Muscle of leg (tissue), 3 donors: ENCODE measurements at regions not wholly inside any gene's neighbourhood (a gene's known extent, or its start where the extent isn't known, plus 50 kb on each side); places are given as distances from the start of the nearest gene placed in this dataset.

Source experiments
- DNase-seq: peaks from one replicate; pipeline ENCODE4 v3.0.0; 2013
- H3K27ac ChIP-seq: one replicate; pipeline ENCODE4 v1.5.1; 2013; ENCODE audit warnings: mild to moderate bottlenecking, low read length, control low read depth
- H3K27me3 ChIP-seq: one replicate; pipeline ENCODE4 v1.6.1; 2013; ENCODE audit warnings: low read length; ENCODE audit not compliant: control insufficient read depth, insufficient read depth
- H3K36me3 ChIP-seq: one replicate; pipeline ENCODE4 v1.6.1; 2013; ENCODE audit warnings: low read length; ENCODE audit not compliant: control insufficient read depth, insufficient read depth
- H3K4me1 ChIP-seq: one replicate; pipeline ENCODE4 v1.6.1; 2013; ENCODE audit warnings: low read length; ENCODE audit not compliant: control insufficient read depth, insufficient read depth
- H3K4me3 ChIP-seq: one replicate; pipeline ENCODE4 v1.5.1; 2013; ENCODE audit warnings: low read length, control low read depth
- H3K9me3 ChIP-seq: replicated peaks from 2 replicates; pipeline ENCODE4 v1.6.1; 2013; ENCODE audit warnings: low read depth, low read length; ENCODE audit not compliant: control insufficient read depth
- WGBS: methylation state at CpG from one replicate; pipeline ENCODE4 v1.1.5; 2013; ENCODE audit warnings: missing lambda C conversion rate; ENCODE audit not compliant: insufficient coverage; 5-methylcytosine and 5-hydroxymethylcytosine counted together

- DNase-seq = no peak
- Histone ChIP-seq H3K4me3 (no peak overlapping the region), H3K36me3 (no peaks in the 10 kb centered on the region), H3K9me3 (no peaks in the 10 kb centered on the region), H3K27ac (no peak overlapping the region), H3K4me1 (no peaks in the 10 kb centered on the region), H3K27me3 (peaks cover 5% of the 10 kb centered on the region)
- WGBS = 61% methylated on average over 10 of the region's 13 CpGs
Measured at GRCh38 chr22:49362211-49362839, 465.3 kb downstream of the BRD1 start.

GRCh38 chr22:49361164-49361563 lies 466.5 kb downstream of the BRD1 start:
- H3K4me3 ChIP-seq = no peak overlapping the region
- no peak for DNase-seq
- H3K36me3 ChIP-seq = no peaks in the 10 kb centered on the region
- peaks cover 5% of the 10 kb centered on the region for H3K27me3 ChIP-seq
- no CpG with 5 or more reads among the region's 4 CpGs for WGBS
- no peak overlapping the region for H3K27ac ChIP-seq
- H3K9me3 ChIP-seq = no peaks in the 10 kb centered on the region
- H3K4me1 ChIP-seq = no peaks in the 10 kb centered on the region

- no peak overlapping the region for H3K4me3 ChIP-seq
- peaks cover 5% of the 10 kb centered on the region for H3K27me3 ChIP-seq
- H3K9me3 ChIP-seq = no peaks in the 10 kb centered on the region
- no peak overlapping the region for H3K27ac ChIP-seq
- no peak for DNase-seq
- no peaks in the 10 kb centered on the region for H3K36me3 ChIP-seq
- no CpG with 5 or more reads among the region's 3 CpGs for WGBS
- no peaks in the 10 kb centered on the region for H3K4me1 ChIP-seq
Measured at GRCh38 chr22:49360746-49361145, 466.9 kb downstream of the BRD1 start.

- peaks cover 10% of the 10 kb centered on the region for H3K27me3 ChIP-seq
- H3K9me3 ChIP-seq = no peaks in the 10 kb centered on the region
- DNase-seq = no peak
- no peaks in the 10 kb centered on the region for H3K4me1 ChIP-seq
- 32% methylated on average over 2 of the region's 8 CpGs for WGBS
- no peaks in the 10 kb centered on the region for H3K36me3 ChIP-seq
- no peak overlapping the region for H3K4me3 ChIP-seq
- H3K27ac ChIP-seq = no peak overlapping the region
Measured at GRCh38 chr22:49359076-49359475, 468.6 kb downstream of the BRD1 start.

- H3K36me3 ChIP-seq = no peaks in the 10 kb centered on the region
- 82% methylated on average over 7 of the region's 20 CpGs for WGBS
- no peak for DNase-seq
- H3K27ac ChIP-seq = no peak overlapping the region
- no peaks in the 10 kb centered on the region for H3K9me3 ChIP-seq
- H3K27me3 ChIP-seq = peaks cover 10% of the 10 kb centered on the region
- no peak overlapping the region for H3K4me3 ChIP-seq
- H3K4me1 ChIP-seq = no peaks in the 10 kb centered on the region
Measured at GRCh38 chr22:49357661-49358440, 469.8 kb downstream of the BRD1 start.

- H3K4me3 ChIP-seq = no peak overlapping the region
- 80% methylated on average over 1 of the region's 3 CpGs for WGBS
- H3K4me1 ChIP-seq = no peaks in the 10 kb centered on the region
- no peaks in the 10 kb centered on the region for H3K9me3 ChIP-seq
- H3K27ac ChIP-seq = no peak overlapping the region
- DNase-seq = no peak
- H3K36me3 ChIP-seq = no peaks in the 10 kb centered on the region
- H3K27me3 ChIP-seq = peaks cover 10% of the 10 kb centered on the region
Measured at GRCh38 chr22:49356428-49356827, 471.2 kb downstream of the BRD1 start.

GRCh38 chr22:49355211-49355920 lies 472.3 kb downstream of the BRD1 start:
- no peak overlapping the region for H3K4me3 ChIP-seq
- 87% methylated on average over 14 of the region's 18 CpGs for WGBS
- peaks cover 10% of the 10 kb centered on the region for H3K27me3 ChIP-seq
- no peaks in the 10 kb centered on the region for H3K36me3 ChIP-seq
- H3K4me1 ChIP-seq = no peaks in the 10 kb centered on the region
- no peak for DNase-seq
- H3K9me3 ChIP-seq = no peaks in the 10 kb centered on the region
- H3K27ac ChIP-seq = no peak overlapping the region

- Histone ChIP-seq H3K27me3 (peaks cover 10% of the 10 kb centered on the region), H3K36me3 (no peaks in the 10 kb centered on the region), H3K4me3 (no peak overlapping the region), H3K27ac (no peak overlapping the region), H3K4me1 (no peaks in the 10 kb centered on the region), H3K9me3 (no peaks in the 10 kb centered on the region)
- DNase-seq = no peak
- 83% methylated on average over 9 of the region's 14 CpGs for WGBS
Measured at GRCh38 chr22:49354516-49355210, 473.0 kb downstream of the BRD1 start.

GRCh38 chr22:49353235-49353634 lies 474.4 kb downstream of the BRD1 start:
- no peaks in the 10 kb centered on the region for H3K4me1 ChIP-seq
- 61% methylated on average over 16 of the region's 17 CpGs for WGBS
- H3K4me3 ChIP-seq = no peak overlapping the region
- no peaks in the 10 kb centered on the region for H3K9me3 ChIP-seq
- DNase-seq = no peak
- peaks cover 9% of the 10 kb centered on the region for H3K27me3 ChIP-seq
- no peak overlapping the region for H3K27ac ChIP-seq
- no peaks in the 10 kb centered on the region for H3K36me3 ChIP-seq
